Left ventricle myocardium inferior (tissue), 1 donor: ENCODE measurements at regions not wholly inside any gene's neighbourhood (a gene's known extent, or its start where the extent isn't known, plus 50 kb on each side); places are given as distances from the start of the nearest gene placed in this dataset.

ENCODE experiments used
- DNase-seq: peaks from one replicate; pipeline ENCODE4 v3.0.0-alpha.2; 2020
- H3K27ac ChIP-seq: fragments of 200-600 bp; replicated peaks from 2 replicates; pipeline ENCODE4 v1.8.0; 2021
- H3K27me3 ChIP-seq: fragments of 200-600 bp; 2 replicates; pipeline ENCODE4 v1.8.0; 2021; ENCODE audit warnings: low read depth
- H3K36me3 ChIP-seq: fragments of 200-600 bp; 2 replicates; pipeline ENCODE4 v1.8.0; 2021
- H3K4me1 ChIP-seq: fragments of 200-600 bp; 2 replicates; pipeline ENCODE4 v1.8.0; 2021
- H3K4me3 ChIP-seq: fragments of 200-600 bp; 2 replicates; pipeline ENCODE4 v1.8.0; 2021; ENCODE audit warnings: mild to moderate bottlenecking, moderate library complexity
- H3K9me3 ChIP-seq: fragments of 200-600 bp; replicated peaks from 2 replicates; pipeline ENCODE4 v1.8.0; 2021
- CTCF ChIP-seq: fragments of 200-600 bp; IDR thresholded peaks from 2 replicates; pipeline ENCODE4 v1.8.0; 2021; ENCODE audit warnings: antibody characterized with exemption, mild to moderate bottlenecking, borderline replicate concordance
- intact Hi-C: fragments of 100-400 bp; cut with micrococcal nuclease; formaldehyde crosslinking; loops from one replicate; pipeline ENCODE4 v1.11.0; 2022
- donor health status: DM: no; HTN: yes; CAD: no; lungs with severe emphysema.

GRCh38 chr13:84927442-84928169, 871.6 kb downstream of the SLITRK6 start:
- no peak for TF ChIP-seq CTCF
- H3K4me1 ChIP-seq: no peaks in the 10 kb centered on the region
- no peak overlapping the region for H3K4me3 ChIP-seq
- H3K9me3 ChIP-seq: no peaks in the 10 kb centered on the region
- no peaks in the 10 kb centered on the region for H3K36me3 ChIP-seq
- H3K27ac ChIP-seq: no peak overlapping the region
- H3K27me3 ChIP-seq: no peaks in the 10 kb centered on the region
- DNase-seq: no peak
- intact Hi-C loops: no loop called here

- no peaks in the 10 kb centered on the region for H3K27me3 ChIP-seq
- no peak for DNase-seq
- intact Hi-C loops: no loop called here
- H3K4me1 ChIP-seq: no peaks in the 10 kb centered on the region
- H3K4me3 ChIP-seq: no peak overlapping the region
- no peak overlapping the region for H3K27ac ChIP-seq
- no peaks in the 10 kb centered on the region for H3K36me3 ChIP-seq
- no peak for TF ChIP-seq CTCF
- no peaks in the 10 kb centered on the region for H3K9me3 ChIP-seq
These were observed 873.8 kb downstream of the SLITRK6 start for GRCh38 chr13:84925443-84925842.

GRCh38 chr13:84923831-84924230, 875.4 kb downstream of the SLITRK6 start:
- H3K27me3 ChIP-seq: no peaks in the 10 kb centered on the region
- no peak overlapping the region for H3K27ac ChIP-seq
- DNase-seq: no peak
- H3K36me3 ChIP-seq: no peaks in the 10 kb centered on the region
- intact Hi-C loops: no loop called here
- no peaks in the 10 kb centered on the region for H3K4me1 ChIP-seq
- H3K9me3 ChIP-seq: no peaks in the 10 kb centered on the region
- TF ChIP-seq CTCF: no peak
- no peak overlapping the region for H3K4me3 ChIP-seq

- Histone ChIP-seq H3K36me3 (no peaks in the 10 kb centered on the region), H3K4me3 (no peak overlapping the region), H3K27me3 (no peaks in the 10 kb centered on the region), H3K4me1 (no peaks in the 10 kb centered on the region), H3K27ac (no peak overlapping the region), H3K9me3 (no peaks in the 10 kb centered on the region)
- no peak for DNase-seq
- intact Hi-C loops: no loop called here
- TF ChIP-seq CTCF: peak; percentile 43
These were observed 881.9 kb downstream of the SLITRK6 start for GRCh38 chr13:84917252-84917878.

GRCh38 chr13:84912720-84913119, 886.5 kb downstream of the SLITRK6 start:
- H3K4me1 ChIP-seq: no peaks in the 10 kb centered on the region
- intact Hi-C loops: no loop called here

More at GRCh38 chr13:84912720-84913119, 886.5 kb downstream of the SLITRK6 start:
- no peak for TF ChIP-seq CTCF
- DNase-seq: no peak
- Histone ChIP-seq H3K9me3 (no peaks in the 10 kb centered on the region), H3K27ac (no peak overlapping the region), H3K36me3 (no peaks in the 10 kb centered on the region), H3K27me3 (no peaks in the 10 kb centered on the region), H3K4me3 (no peak overlapping the region)
